GM23338 (cell line): ENCODE measurements at regions not wholly inside any gene's neighbourhood (a gene's known extent, or its start where the extent isn't known, plus 50 kb on each side); places are given as distances from the start of the nearest gene placed in this dataset.

Experiments
- ATAC-seq: fragments of 200-7000 bp; cut with Tn5 transposase; 3 replicates; pipeline ENCODE4 v1.9.1; 2020
- DNase-seq: peaks from one replicate; pipeline ENCODE4 v3.0.0-alpha.2; 2015; ENCODE audit warnings: low spot score
- H2AFZ ChIP-seq: fragments of 200-600 bp; sonication (generic); 2 replicates; pipeline ENCODE4 v1.8.0; 2016; ENCODE audit warnings: antibody characterized with exemption, mild to moderate bottlenecking, moderate library complexity
- H3F3A ChIP-seq: fragments of 200-600 bp; sonication (generic); replicated peaks from 2 replicates; pipeline ENCODE4 v1.8.0; 2017; ENCODE audit warnings: antibody characterized with exemption, mixed run types, low read depth
- H3K27ac ChIP-seq: fragments of 200-600 bp; sonication (generic); 2 replicates; pipeline ENCODE4 v1.6.1; 2016; ENCODE audit warnings: low read depth
- H3K27me3 ChIP-seq: fragments of 200-600 bp; sonication (generic); 2 replicates; pipeline ENCODE4 v1.8.0; 2016; ENCODE audit warnings: mild to moderate bottlenecking, mixed run types, moderate library complexity; ENCODE audit not compliant: insufficient read depth
- H3K36me3 ChIP-seq: fragments of 200-600 bp; sonication (generic); 2 replicates; pipeline ENCODE4 v1.8.0; 2016; ENCODE audit warnings: mild to moderate bottlenecking; ENCODE audit not compliant: insufficient read depth
- H3K4me1 ChIP-seq: fragments of 200-600 bp; sonication (generic); 2 replicates; pipeline ENCODE4 v1.8.0; 2016; ENCODE audit warnings: mild to moderate bottlenecking, moderate library complexity; ENCODE audit not compliant: insufficient read depth
- H3K4me2 ChIP-seq: fragments of 200-600 bp; sonication (generic); 2 replicates; pipeline ENCODE4 v1.7.1; 2017; ENCODE audit warnings: mixed run types
- H3K4me3 ChIP-seq: fragments of 200-600 bp; sonication (generic); 2 replicates; pipeline ENCODE4 v1.6.1; 2016; ENCODE audit warnings: mixed run types
- H3K79me2 ChIP-seq: fragments of 200-600 bp; sonication (generic); replicated peaks from 2 replicates; pipeline ENCODE4 v1.8.0; 2017; ENCODE audit warnings: mild to moderate bottlenecking; ENCODE audit not compliant: insufficient read depth
- H3K9me2 ChIP-seq: fragments of 200-600 bp; sonication (generic); 2 replicates; pipeline ENCODE4 v1.8.0; 2017; ENCODE audit not compliant: insufficient read depth
- H4K20me1 ChIP-seq: fragments of 200-600 bp; sonication (generic); replicated peaks from 2 replicates; pipeline ENCODE4 v1.8.0; 2017; ENCODE audit warnings: mild to moderate bottlenecking; ENCODE audit not compliant: insufficient read depth
- H3K27ac Mint-ChIP-seq: 2 replicates; pipeline ENCODE4 v1.8.0; 2020; ENCODE audit warnings: inconsistent platforms, mild to moderate bottlenecking, moderate library complexity, mixed read lengths
- H3K27me3 Mint-ChIP-seq: 3 replicates; pipeline ENCODE4 v1.8.0; 2022; ENCODE audit warnings: low read depth, mild to moderate bottlenecking, moderate library complexity, mixed read lengths, inconsistent platforms; ENCODE audit not compliant: insufficient read depth, poor library complexity
- H3K36me3 Mint-ChIP-seq: 3 replicates; pipeline ENCODE4 v1.8.0; 2021; ENCODE audit warnings: low read depth, mild to moderate bottlenecking, inconsistent platforms, moderate library complexity, mixed read lengths
- H3K4me1 Mint-ChIP-seq: 3 replicates; pipeline ENCODE4 v1.8.0; 2020; ENCODE audit warnings: mild to moderate bottlenecking, inconsistent platforms, mixed read lengths
- H3K4me3 Mint-ChIP-seq: 3 replicates; pipeline ENCODE4 v1.8.0; 2021; ENCODE audit warnings: moderate library complexity, mild to moderate bottlenecking, inconsistent platforms, mixed read lengths
- H3K9me3 Mint-ChIP-seq: 3 replicates; pipeline ENCODE4 v1.8.0; 2020; ENCODE audit warnings: moderate library complexity, mild to moderate bottlenecking, inconsistent platforms, mixed read lengths
- CREB1 ChIP-seq: fragments of 250-450 bp; sonication (Bioruptor Pico); IDR thresholded peaks from 2 replicates; pipeline ENCODE4 v1.5.0; 2020; ENCODE audit warnings: low read depth, mild to moderate bottlenecking, moderate library complexity
- CTCF ChIP-seq, 2 experiments: fragments of 200-600 bp in 1 of 2; sonication (generic) in 1 of 2; conservative IDR thresholded peaks; 2 replicates each; pipeline versions ENCODE4 v1.5.1 to v1.6.1; 2016 to 2017; ENCODE audit warnings: antibody characterized with exemption in 2 of 2, low read depth in 2 of 2, mild to moderate bottlenecking in 2 of 2, moderate library complexity in 1 of 2
- ETS1 ChIP-seq: IDR thresholded peaks from 2 replicates; pipeline ENCODE4 v1.6.1; 2016; ENCODE audit warnings: antibody characterized with exemption
- EZH2 ChIP-seq: fragments of 200-600 bp; sonication (generic); IDR thresholded peaks from one replicate; pipeline ENCODE4 v1.8.0; 2017; ENCODE audit warnings: antibody characterized with exemption, mild to moderate bottlenecking, low read depth; ENCODE audit not compliant: unreplicated experiment
- EZH2phosphoT487 ChIP-seq: fragments of 200-600 bp; sonication (generic); IDR thresholded peaks from one replicate; pipeline ENCODE4 v1.8.1; 2018; ENCODE audit warnings: antibody characterized with exemption; ENCODE audit not compliant: unreplicated experiment
- JUNB ChIP-seq: IDR thresholded peaks from one replicate; pipeline ENCODE4 v1.6.1; 2016; ENCODE audit warnings: antibody characterized with exemption; ENCODE audit not compliant: unreplicated experiment
- NANOG ChIP-seq: IDR thresholded peaks from 2 replicates; pipeline ENCODE4 v1.6.1; 2016; ENCODE audit warnings: antibody characterized with exemption, borderline replicate concordance
- POLR2AphosphoS5 ChIP-seq: IDR thresholded peaks from 2 replicates; pipeline ENCODE4 v1.6.1; 2016; ENCODE audit warnings: antibody characterized with exemption, low read depth
- REST ChIP-seq: IDR thresholded peaks from one replicate; pipeline ENCODE4 v1.6.1; 2018; ENCODE audit warnings: antibody characterized with exemption; ENCODE audit not compliant: unreplicated experiment
- STAT1 ChIP-seq: IDR thresholded peaks from one replicate; pipeline ENCODE4 v1.6.1; 2016; ENCODE audit warnings: antibody characterized with exemption; ENCODE audit not compliant: unreplicated experiment
- ZNF114 ChIP-seq: fragments of 250-450 bp; sonication (Bioruptor Pico); IDR thresholded peaks from 2 replicates; pipeline ENCODE4 v1.5.0; 2020; ENCODE audit warnings: mild to moderate bottlenecking, moderate library complexity
- ZNF331 ChIP-seq: fragments of 250-450 bp; sonication (Bioruptor Pico); IDR thresholded peaks from 2 replicates; pipeline ENCODE4 v1.5.0; 2020; ENCODE audit warnings: low read depth, mild to moderate bottlenecking, moderate library complexity

- DNase-seq (no peak), ATAC-seq (no peak)
- H3K4me3 Mint-ChIP-seq: no peak overlapping the region
- Histone ChIP-seq H3K27me3 (no peaks in the 10 kb centered on the region), H3K9me2 (peaks cover 2% of the 10 kb centered on the region; the same call in 1 of the 2 replicates), H4K20me1 (no peaks in the 10 kb centered on the region), H3K36me3 (no peaks in the 10 kb centered on the region), H3K79me2 (no peaks in the 10 kb centered on the region), H2AFZ (no peak overlapping the region), H3K4me3 (no peak overlapping the region), H3K4me1 (no peaks in the 10 kb centered on the region), H3K27ac (no peak overlapping the region), H3F3A (no peaks in the 10 kb centered on the region), H3K4me2 (no peak overlapping the region)
- H3K27ac Mint-ChIP-seq: no peak overlapping the region
- TF ChIP-seq NANOG (no peak), ZNF114 (CRISPR knock-in tag) (no peak), JUNB (no peak), CREB1 (CRISPR knock-in tag) (no peak), REST (no peak), POLR2AphosphoS5 (no peak), EZH2phosphoT487 (no peak), EZH2 (no peak), STAT1 (no peak), ETS1 (no peak)
- H3K4me1 Mint-ChIP-seq: no peaks in the 10 kb centered on the region
- peaks cover 4% of the 10 kb centered on the region; the same call in 2 of the 3 replicates for H3K36me3 Mint-ChIP-seq
- no peaks in the 10 kb centered on the region for H3K27me3 Mint-ChIP-seq
- peaks cover 15% of the 10 kb centered on the region for H3K9me3 Mint-ChIP-seq
These were observed 72.5 kb downstream of the SCG2 start for GRCh38 chr2:223529696-223530095.

- Histone ChIP-seq H3F3A (no peaks in the 10 kb centered on the region), H3K27me3 (no peaks in the 10 kb centered on the region), H3K4me2 (no peak overlapping the region), H3K4me1 (no peaks in the 10 kb centered on the region), H2AFZ (no peak overlapping the region), H3K4me3 (no peak overlapping the region), H3K79me2 (no peaks in the 10 kb centered on the region), H3K27ac (no peak overlapping the region), H3K9me2 (peaks cover 2% of the 10 kb centered on the region; the same call in 1 of the 2 replicates), H3K36me3 (no peaks in the 10 kb centered on the region), H4K20me1 (no peaks in the 10 kb centered on the region)
- H3K9me3 Mint-ChIP-seq: peaks cover 15% of the 10 kb centered on the region
- no peak for ATAC-seq
- no peaks in the 10 kb centered on the region for H3K4me1 Mint-ChIP-seq
- H3K36me3 Mint-ChIP-seq: peaks cover 4% of the 10 kb centered on the region; the same call in 2 of the 3 replicates
- no peak for DNase-seq
- H3K4me3 Mint-ChIP-seq: no peak overlapping the region
- H3K27ac Mint-ChIP-seq: no peak overlapping the region
- H3K27me3 Mint-ChIP-seq: no peaks in the 10 kb centered on the region
- no peak for TF ChIP-seq ZNF331
- no peak for TF ChIP-seq EZH2
- TF ChIP-seq STAT1: no peak
- no peak for TF ChIP-seq ETS1
- TF ChIP-seq CTCF (conservative IDR thresholded peaks at IDR 0.05; ENCODE audit: low read depth in 2 of 2): no peak
- TF ChIP-seq JUNB: no peak
- no peak for TF ChIP-seq ZNF114 (CRISPR knock-in tag)
- no peak for TF ChIP-seq EZH2phosphoT487
These were observed 71.3 kb downstream of the SCG2 start for GRCh38 chr2:223530811-223531210.
